PFSK-1 (cell line): ENCODE measurements at regions not wholly inside any gene's neighbourhood (a gene's known extent, or its start where the extent isn't known, plus 50 kb on each side); places are given as distances from the start of the nearest gene placed in this dataset.

Experiments
- FOXP2 ChIP-seq: optimal IDR thresholded peaks from 2 replicates; pipeline ENCODE3; 2011; ENCODE audit warnings: borderline replicate concordance, control low read depth, inconsistent platforms; ENCODE audit not compliant: insufficient read depth; ENCODE audit errors: extremely low read length, extremely low read depth
- POLR2AphosphoS5 ChIP-seq: IDR thresholded peaks from 2 replicates; pipeline ENCODE4 v1.6.1; 2012; ENCODE audit warnings: low read depth, mild to moderate bottlenecking, control low read depth, low read length, moderate library complexity
- REST ChIP-seq, 2 experiments: IDR thresholded peaks; 2 replicates each; pipeline versions ENCODE4 v1.6.1 to v1.8.0; 2011 to 2012; ENCODE audit warnings: low read depth in 2 of 2, low read length in 2 of 2, control low read depth in 1 of 2, inconsistent platforms in 1 of 2, mild to moderate bottlenecking in 1 of 2, moderate library complexity in 1 of 2; ENCODE audit not compliant: insufficient read depth in 1 of 2
- SIN3A ChIP-seq: IDR thresholded peaks from 2 replicates; pipeline ENCODE4 v1.6.1; 2012; ENCODE audit warnings: mild to moderate bottlenecking, low read length, moderate library complexity, borderline replicate concordance; ENCODE audit not compliant: insufficient read depth
- TAF1 ChIP-seq: IDR thresholded peaks from 2 replicates; pipeline ENCODE4 v1.6.1; 2012; ENCODE audit warnings: low read length, control low read depth, borderline replicate concordance; ENCODE audit not compliant: insufficient read depth

GRCh38 chr12:41715256-41715655, 429.4 kb downstream of the GXYLT1 start:
- no peak for TF ChIP-seq TAF1
- TF ChIP-seq REST (IDR thresholded peaks at IDR 0.05; ENCODE audit: insufficient read depth in 1 of 2, low read depth in 2 of 2, low read length in 2 of 2), result no peak
- no peak for TF ChIP-seq POLR2AphosphoS5
- no peak for TF ChIP-seq FOXP2
- TF ChIP-seq SIN3A, result no peak
